ENCODE measurements at regions not wholly inside any gene's neighbourhood (a gene's known extent, or its start where the extent isn't known, plus 50 kb on each side); places are given as distances from the start of the nearest gene placed in this dataset.

- TF ChIP-seq SIN3A (IDR thresholded peaks at IDR 0.05; ENCODE audit: borderline replicate concordance, insufficient read depth, low read length): no peak
- no peak for TF ChIP-seq POLR2AphosphoS5 (IDR thresholded peaks at IDR 0.05; ENCODE audit: low read depth, low read length)
- TF ChIP-seq TAF1 (IDR thresholded peaks at IDR 0.05; ENCODE audit: borderline replicate concordance, insufficient read depth, low read length): no peak
- TF ChIP-seq FOXP2 (optimal IDR thresholded peaks at IDR 0.05; ENCODE audit: borderline replicate concordance, extremely low read depth, extremely low read length, insufficient read depth): no peak
- TF ChIP-seq, protein P1, sequence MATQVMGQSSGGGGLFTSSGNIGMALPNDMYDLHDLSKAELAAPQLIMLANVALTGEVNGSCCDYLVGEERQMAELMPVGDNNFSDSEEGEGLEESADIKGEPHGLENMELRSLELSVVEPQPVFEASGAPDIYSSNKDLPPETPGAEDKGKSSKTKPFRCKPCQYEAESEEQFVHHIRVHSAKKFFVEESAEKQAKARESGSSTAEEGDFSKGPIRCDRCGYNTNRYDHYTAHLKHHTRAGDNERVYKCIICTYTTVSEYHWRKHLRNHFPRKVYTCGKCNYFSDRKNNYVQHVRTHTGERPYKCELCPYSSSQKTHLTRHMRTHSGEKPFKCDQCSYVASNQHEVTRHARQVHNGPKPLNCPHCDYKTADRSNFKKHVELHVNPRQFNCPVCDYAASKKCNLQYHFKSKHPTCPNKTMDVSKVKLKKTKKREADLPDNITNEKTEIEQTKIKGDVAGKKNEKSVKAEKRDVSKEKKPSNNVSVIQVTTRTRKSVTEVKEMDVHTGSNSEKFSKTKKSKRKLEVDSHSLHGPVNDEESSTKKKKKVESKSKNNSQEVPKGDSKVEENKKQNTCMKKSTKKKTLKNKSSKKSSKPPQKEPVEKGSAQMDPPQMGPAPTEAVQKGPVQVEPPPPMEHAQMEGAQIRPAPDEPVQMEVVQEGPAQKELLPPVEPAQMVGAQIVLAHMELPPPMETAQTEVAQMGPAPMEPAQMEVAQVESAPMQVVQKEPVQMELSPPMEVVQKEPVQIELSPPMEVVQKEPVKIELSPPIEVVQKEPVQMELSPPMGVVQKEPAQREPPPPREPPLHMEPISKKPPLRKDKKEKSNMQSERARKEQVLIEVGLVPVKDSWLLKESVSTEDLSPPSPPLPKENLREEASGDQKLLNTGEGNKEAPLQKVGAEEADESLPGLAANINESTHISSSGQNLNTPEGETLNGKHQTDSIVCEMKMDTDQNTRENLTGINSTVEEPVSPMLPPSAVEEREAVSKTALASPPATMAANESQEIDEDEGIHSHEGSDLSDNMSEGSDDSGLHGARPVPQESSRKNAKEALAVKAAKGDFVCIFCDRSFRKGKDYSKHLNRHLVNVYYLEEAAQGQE (IDR thresholded peaks at IDR 0.05; ENCODE audit: insufficient read depth in 1 of 2, low read depth in 2 of 2, low read length in 2 of 2): no peak
Observed at GRCh38 chr4:81565142-81565870, 93.6 kb upstream of the RASGEF1B start.

DNA sequence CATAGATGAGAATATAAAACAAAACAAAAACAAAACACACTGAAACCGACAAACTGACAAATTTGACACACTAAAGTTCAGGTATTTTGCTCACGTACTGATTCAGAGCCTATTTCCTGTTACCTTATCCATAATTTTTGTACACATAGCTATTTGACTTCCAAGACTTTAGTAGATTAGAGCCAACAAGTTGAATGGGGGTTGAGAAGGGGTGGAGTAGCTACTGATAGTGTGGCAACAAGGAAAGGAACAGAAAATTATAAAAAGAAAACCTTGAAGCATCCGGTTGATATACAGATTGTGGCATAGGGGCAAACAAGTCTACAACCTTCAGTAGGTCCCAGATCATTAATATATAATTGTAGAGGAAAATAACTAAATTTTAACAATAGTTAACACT is 92.3 kb upstream of the RASGEF1B start:
- TF ChIP-seq SIN3A (IDR thresholded peaks at IDR 0.05; ENCODE audit: borderline replicate concordance, insufficient read depth, low read length): no peak
- TF ChIP-seq, protein P1 (IDR thresholded peaks at IDR 0.05; ENCODE audit: insufficient read depth in 1 of 2, low read depth in 2 of 2, low read length in 2 of 2): no peak
- no peak for TF ChIP-seq FOXP2 (optimal IDR thresholded peaks at IDR 0.05; ENCODE audit: borderline replicate concordance, extremely low read depth, extremely low read length, insufficient read depth)
- no peak for TF ChIP-seq POLR2AphosphoS5 (IDR thresholded peaks at IDR 0.05; ENCODE audit: low read depth, low read length)
- TF ChIP-seq TAF1 (IDR thresholded peaks at IDR 0.05; ENCODE audit: borderline replicate concordance, insufficient read depth, low read length): no peak

GRCh38 chr4:81562093-81562492 is 90.4 kb upstream of the RASGEF1B start:
- no peak for TF ChIP-seq TAF1 (IDR thresholded peaks at IDR 0.05; ENCODE audit: borderline replicate concordance, insufficient read depth, low read length)
- TF ChIP-seq, protein P1 (IDR thresholded peaks at IDR 0.05; ENCODE audit: insufficient read depth in 1 of 2, low read depth in 2 of 2, low read length in 2 of 2): no peak
- no peak for TF ChIP-seq FOXP2 (optimal IDR thresholded peaks at IDR 0.05; ENCODE audit: borderline replicate concordance, extremely low read depth, extremely low read length, insufficient read depth)
- TF ChIP-seq POLR2AphosphoS5 (IDR thresholded peaks at IDR 0.05; ENCODE audit: low read depth, low read length): no peak
- TF ChIP-seq SIN3A (IDR thresholded peaks at IDR 0.05; ENCODE audit: borderline replicate concordance, insufficient read depth, low read length): no peak

GRCh38 chr4:81557306-81557705 is 85.6 kb upstream of the RASGEF1B start:
- TF ChIP-seq FOXP2 (optimal IDR thresholded peaks at IDR 0.05; ENCODE audit: borderline replicate concordance, extremely low read depth, extremely low read length, insufficient read depth) (no peak), SIN3A (IDR thresholded peaks at IDR 0.05; ENCODE audit: borderline replicate concordance, insufficient read depth, low read length) (no peak), TAF1 (IDR thresholded peaks at IDR 0.05; ENCODE audit: borderline replicate concordance, insufficient read depth, low read length) (no peak), POLR2AphosphoS5 (IDR thresholded peaks at IDR 0.05; ENCODE audit: low read depth, low read length) (no peak)
- TF ChIP-seq, protein P1 (IDR thresholded peaks at IDR 0.05; ENCODE audit: insufficient read depth in 1 of 2, low read depth in 2 of 2, low read length in 2 of 2): no peak
